HL-60 (cell line): ENCODE measurements at regions not wholly inside any gene's neighbourhood (a gene's known extent, or its start where the extent isn't known, plus 50 kb on each side); places are given as distances from the start of the nearest gene placed in this dataset.

Experiments
- CTCF ChIP-seq: IDR thresholded peaks from one replicate; pipeline ENCODE4 v1.5.1; 2011; ENCODE audit warnings: low read length, control low read depth, inconsistent platforms; ENCODE audit not compliant: insufficient read depth
- GABPA ChIP-seq: IDR thresholded peaks from 2 replicates; pipeline ENCODE4 v1.6.1; 2012; ENCODE audit warnings: low read depth
- POLR2AphosphoS5 ChIP-seq: IDR thresholded peaks from 2 replicates; pipeline ENCODE4 v1.6.1; 2012; ENCODE audit warnings: low read depth

DNA sequence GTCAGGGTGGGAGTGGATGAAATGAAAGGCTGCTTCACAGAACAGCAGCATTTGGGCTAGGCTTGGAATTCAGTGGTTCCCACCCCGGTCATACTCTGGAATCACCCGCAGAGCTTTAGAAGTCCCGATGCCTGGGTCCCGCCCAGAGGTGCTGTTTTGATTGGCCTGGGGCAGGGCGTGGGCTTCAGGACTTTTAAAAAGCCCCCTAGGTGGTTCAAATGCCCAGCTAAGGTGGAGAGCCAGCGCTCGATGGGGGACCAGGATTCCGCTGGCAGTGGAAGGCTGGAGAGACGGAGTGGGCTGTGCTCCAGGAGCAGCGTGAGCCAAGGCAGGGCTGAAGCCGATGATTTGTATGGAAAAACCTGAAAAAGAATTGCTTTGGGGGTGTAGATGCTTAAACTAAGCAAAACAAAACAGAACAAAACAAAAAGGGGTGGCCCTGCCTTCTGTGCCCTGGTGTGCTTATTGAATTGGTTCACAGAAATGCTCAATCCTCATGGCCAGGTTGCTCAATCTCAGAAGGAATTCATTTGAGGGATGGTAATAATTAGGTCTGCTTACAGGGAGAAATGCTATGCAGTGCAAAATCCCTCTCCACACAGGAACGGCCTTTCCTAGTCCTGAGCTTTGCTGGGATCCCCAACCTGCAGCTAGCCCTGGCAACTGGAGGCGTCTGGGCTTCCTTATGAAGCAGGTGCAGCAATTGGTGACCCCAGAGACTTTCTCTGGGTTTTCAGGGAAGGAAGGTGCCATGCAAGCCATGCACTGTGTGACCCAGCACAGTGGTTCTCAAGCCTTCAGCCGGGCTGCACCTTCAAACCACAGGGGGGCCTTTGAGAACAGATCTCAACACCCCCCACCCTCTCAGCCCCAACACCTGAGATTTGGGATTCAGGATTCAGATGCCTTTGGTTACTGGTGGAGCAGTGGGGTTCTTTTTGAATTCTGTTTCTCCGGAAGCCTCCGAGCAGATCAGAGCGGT is 174.0 kb upstream of the ZNF618 start:
- TF ChIP-seq CTCF (no peak), POLR2AphosphoS5 (no peak), GABPA (no peak)
